ENCODE measurements at regions not wholly inside any gene's neighbourhood (a gene's known extent, or its start where the extent isn't known, plus 50 kb on each side); places are given as distances from the start of the nearest gene placed in this dataset.
"Not testable (repeated sequence)": the region's sequence is repeated elsewhere in the genome, so short reads cannot be mapped to it uniquely, and the experiment has no call there.

- intact Hi-C loops (cut with DNase I): no loop called here
- H3K27me3 ChIP-seq: no peaks in the 10 kb centered on the region
- no peak overlapping the region for H3K27ac ChIP-seq
- H3K4me3 ChIP-seq: no peak overlapping the region
- no peak for DNase-seq
- H3K36me3 ChIP-seq: no peaks in the 10 kb centered on the region
- no peaks in the 10 kb centered on the region for H3K4me1 ChIP-seq
- TF ChIP-seq POLR2AphosphoS5 (IDR thresholded peaks at IDR 0.05): no peak
- no peak for TF ChIP-seq POLR2A (IDR thresholded peaks at IDR 0.05)
- no peak for TF ChIP-seq CTCF (IDR thresholded peaks at IDR 0.05)
- TF ChIP-seq EP300 (IDR thresholded peaks at IDR 0.05): no peak
- no peaks in the 10 kb centered on the region for H3K9me3 ChIP-seq
Observed at GRCh38 chrX:40908857-40909475, 173.6 kb upstream of the MED14 start.

GRCh38 chrX:40912166-40912565 lies 173.1 kb upstream of the USP9X start:
- Histone ChIP-seq H3K4me3 (no peak overlapping the region), H3K27ac (no peak overlapping the region), H3K4me1 (no peaks in the 10 kb centered on the region), H3K36me3 (no peaks in the 10 kb centered on the region), H3K27me3 (no peaks in the 10 kb centered on the region), H3K9me3 (no peaks in the 10 kb centered on the region)
- TF ChIP-seq POLR2A (IDR thresholded peaks at IDR 0.05): no peak
- WGBS, 2 donors: 89 to 92% methylated on average over 4 of the region's 4 CpGs
- no peak for DNase-seq
- intact Hi-C loops (cut with DNase I): no loop called here

GRCh38 chrX:40912576-40912975 lies 172.7 kb upstream of the USP9X start:
- no peak overlapping the region for H3K27ac ChIP-seq
- no peaks in the 10 kb centered on the region for H3K36me3 ChIP-seq
- no peaks in the 10 kb centered on the region for H3K27me3 ChIP-seq
- intact Hi-C loops (cut with DNase I): no loop called here
- TF ChIP-seq CTCF (IDR thresholded peaks at IDR 0.05) (no peak), POLR2A (IDR thresholded peaks at IDR 0.05) (no peak), EP300 (IDR thresholded peaks at IDR 0.05) (no peak), POLR2AphosphoS5 (IDR thresholded peaks at IDR 0.05) (no peak)
- no peaks in the 10 kb centered on the region for H3K4me1 ChIP-seq
- H3K9me3 ChIP-seq: no peaks in the 10 kb centered on the region
- no peak overlapping the region for H3K4me3 ChIP-seq
- WGBS, 2 donors: 73 to 85% methylated on average over 4 of the region's 4 CpGs
- DNase-seq: no peak

- H3K9me3 ChIP-seq: no peaks in the 10 kb centered on the region
- H3K4me3 ChIP-seq: no peak overlapping the region
- TF ChIP-seq CTCF (IDR thresholded peaks at IDR 0.05) (no peak), EP300 (IDR thresholded peaks at IDR 0.05) (no peak)
- no peaks in the 10 kb centered on the region for H3K4me1 ChIP-seq
- intact Hi-C loops (cut with DNase I): no loop called here
- 92 to 98% methylated on average over 4 of the region's 4 CpGs for WGBS, 2 donors
- no peak overlapping the region for H3K27ac ChIP-seq
- no peaks in the 10 kb centered on the region for H3K27me3 ChIP-seq
- DNase-seq: no peak
- H3K36me3 ChIP-seq: no peaks in the 10 kb centered on the region
Observed at GRCh38 chrX:40920351-40920750, 164.9 kb upstream of the USP9X start.

- Histone ChIP-seq H3K4me3 (no peak overlapping the region), H3K4me1 (no peaks in the 10 kb centered on the region), H3K27me3 (no peaks in the 10 kb centered on the region), H3K27ac (no peak overlapping the region), H3K9me3 (no peaks in the 10 kb centered on the region), H3K36me3 (no peaks in the 10 kb centered on the region)
- WGBS, 2 donors: 13 to 48% methylated on average over 7 of the region's 7 CpGs
- TF ChIP-seq POLR2A (IDR thresholded peaks at IDR 0.05): no peak
- no peak for TF ChIP-seq POLR2AphosphoS5 (IDR thresholded peaks at IDR 0.05)
- no peak for TF ChIP-seq CTCF (IDR thresholded peaks at IDR 0.05)
- no peak for TF ChIP-seq EP300 (IDR thresholded peaks at IDR 0.05)
- DNase-seq: no peak
- intact Hi-C loops (cut with DNase I): no loop called here
Observed at GRCh38 chrX:40922307-40922706, 162.9 kb upstream of the USP9X start.

- H3K27me3 ChIP-seq; DNase-seq; H3K9me3 ChIP-seq; H3K27ac ChIP-seq; H3K4me1 ChIP-seq; H3K4me3 ChIP-seq; H3K36me3 ChIP-seq; intact Hi-C loops (cut with DNase I): not testable (repeated sequence)
- 95 to 100% methylated on average over 1 of the region's 1 CpG for WGBS, 2 donors
Observed at GRCh38 chrX:40926739-40927427, 158.4 kb upstream of the USP9X start.

All from sigmoid colon (tissue), 6 donors.